ENCODE measurements at regions not wholly inside any gene's neighbourhood (a gene's known extent, or its start where the extent isn't known, plus 50 kb on each side); places are given as distances from the start of the nearest gene placed in this dataset.
"Not testable (repeated sequence)": the region's sequence is repeated elsewhere in the genome, so short reads cannot be mapped to it uniquely, and the experiment has no call there.

- TF ChIP-seq, protein P1, sequence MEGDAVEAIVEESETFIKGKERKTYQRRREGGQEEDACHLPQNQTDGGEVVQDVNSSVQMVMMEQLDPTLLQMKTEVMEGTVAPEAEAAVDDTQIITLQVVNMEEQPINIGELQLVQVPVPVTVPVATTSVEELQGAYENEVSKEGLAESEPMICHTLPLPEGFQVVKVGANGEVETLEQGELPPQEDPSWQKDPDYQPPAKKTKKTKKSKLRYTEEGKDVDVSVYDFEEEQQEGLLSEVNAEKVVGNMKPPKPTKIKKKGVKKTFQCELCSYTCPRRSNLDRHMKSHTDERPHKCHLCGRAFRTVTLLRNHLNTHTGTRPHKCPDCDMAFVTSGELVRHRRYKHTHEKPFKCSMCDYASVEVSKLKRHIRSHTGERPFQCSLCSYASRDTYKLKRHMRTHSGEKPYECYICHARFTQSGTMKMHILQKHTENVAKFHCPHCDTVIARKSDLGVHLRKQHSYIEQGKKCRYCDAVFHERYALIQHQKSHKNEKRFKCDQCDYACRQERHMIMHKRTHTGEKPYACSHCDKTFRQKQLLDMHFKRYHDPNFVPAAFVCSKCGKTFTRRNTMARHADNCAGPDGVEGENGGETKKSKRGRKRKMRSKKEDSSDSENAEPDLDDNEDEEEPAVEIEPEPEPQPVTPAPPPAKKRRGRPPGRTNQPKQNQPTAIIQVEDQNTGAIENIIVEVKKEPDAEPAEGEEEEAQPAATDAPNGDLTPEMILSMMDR (IDR thresholded peaks at IDR 0.05) = not testable (repeated sequence)
- TF ChIP-seq POLR2A (IDR thresholded peaks at IDR 0.05) = not testable (repeated sequence)
These were observed 85.2 kb downstream of the LMO4 start for GRCh38 chr1:87413846-87414245.

All from body of pancreas (tissue), 4 donors.